C4-2B (cell line): ENCODE measurements at regions not wholly inside any gene's neighbourhood (a gene's known extent, or its start where the extent isn't known, plus 50 kb on each side); places are given as distances from the start of the nearest gene placed in this dataset.

ENCODE experiments used
- H3K27ac ChIP-seq: fragments of 450-650 bp; 2 replicates; pipeline ENCODE4 v1.5.1; 2017
- ZFX ChIP-seq: fragments of 450-650 bp; IDR thresholded peaks from 2 replicates; pipeline ENCODE4 v1.6.1; 2017
- TF ChIP-seq, protein P1 (sequence below): fragments of 450-650 bp; conservative IDR thresholded peaks from 2 replicates; pipeline ENCODE4 v1.5.1; 2017; ENCODE audit warnings: mild to moderate bottlenecking

DNA sequence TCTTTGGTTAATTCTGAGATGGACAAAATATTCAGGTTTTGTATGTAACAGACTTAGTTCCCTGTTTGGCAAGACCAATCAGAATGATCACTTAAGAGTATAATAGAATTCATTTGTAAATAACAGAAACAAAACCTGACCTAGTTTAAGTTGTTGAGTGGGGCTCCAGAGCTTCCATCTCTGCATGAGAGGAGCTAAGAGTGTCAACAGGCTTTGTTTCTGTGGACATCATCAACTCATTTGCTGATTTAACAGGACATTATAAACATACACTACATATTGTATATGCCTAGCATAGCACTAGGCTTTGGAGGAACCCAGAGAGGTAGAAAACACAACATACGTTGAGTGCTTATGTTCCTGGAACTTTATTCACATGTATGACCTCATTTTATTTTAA lies 75.3 kb upstream of the TRIB2 start:
- H3K27ac ChIP-seq: no peak overlapping the region
- TF ChIP-seq, protein P1, sequence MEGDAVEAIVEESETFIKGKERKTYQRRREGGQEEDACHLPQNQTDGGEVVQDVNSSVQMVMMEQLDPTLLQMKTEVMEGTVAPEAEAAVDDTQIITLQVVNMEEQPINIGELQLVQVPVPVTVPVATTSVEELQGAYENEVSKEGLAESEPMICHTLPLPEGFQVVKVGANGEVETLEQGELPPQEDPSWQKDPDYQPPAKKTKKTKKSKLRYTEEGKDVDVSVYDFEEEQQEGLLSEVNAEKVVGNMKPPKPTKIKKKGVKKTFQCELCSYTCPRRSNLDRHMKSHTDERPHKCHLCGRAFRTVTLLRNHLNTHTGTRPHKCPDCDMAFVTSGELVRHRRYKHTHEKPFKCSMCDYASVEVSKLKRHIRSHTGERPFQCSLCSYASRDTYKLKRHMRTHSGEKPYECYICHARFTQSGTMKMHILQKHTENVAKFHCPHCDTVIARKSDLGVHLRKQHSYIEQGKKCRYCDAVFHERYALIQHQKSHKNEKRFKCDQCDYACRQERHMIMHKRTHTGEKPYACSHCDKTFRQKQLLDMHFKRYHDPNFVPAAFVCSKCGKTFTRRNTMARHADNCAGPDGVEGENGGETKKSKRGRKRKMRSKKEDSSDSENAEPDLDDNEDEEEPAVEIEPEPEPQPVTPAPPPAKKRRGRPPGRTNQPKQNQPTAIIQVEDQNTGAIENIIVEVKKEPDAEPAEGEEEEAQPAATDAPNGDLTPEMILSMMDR: no peak
- no peak for TF ChIP-seq ZFX

DNA sequence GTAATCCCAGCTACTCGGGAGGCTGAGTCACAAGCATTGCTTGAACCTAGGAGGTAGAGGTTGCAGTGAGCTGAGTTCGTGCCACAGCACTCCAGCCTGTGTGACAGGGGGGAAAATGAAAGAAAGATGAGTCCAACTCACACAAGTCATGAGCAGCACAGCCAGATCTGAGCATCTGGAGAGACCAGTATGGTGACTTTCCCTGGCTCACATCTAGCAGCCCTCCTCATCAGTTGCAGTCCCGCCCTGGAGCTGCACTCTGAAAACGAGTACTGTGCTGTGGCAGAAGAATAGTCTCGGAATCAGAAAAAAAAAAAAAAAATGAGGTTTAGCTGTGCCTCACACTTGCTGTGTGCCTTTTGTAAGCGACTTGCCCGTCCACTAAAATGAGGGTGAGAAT lies 74.4 kb upstream of the TRIB2 start:
- TF ChIP-seq ZFX: no peak
- TF ChIP-seq, protein P1: no peak
- H3K27ac ChIP-seq: no peak overlapping the region

DNA sequence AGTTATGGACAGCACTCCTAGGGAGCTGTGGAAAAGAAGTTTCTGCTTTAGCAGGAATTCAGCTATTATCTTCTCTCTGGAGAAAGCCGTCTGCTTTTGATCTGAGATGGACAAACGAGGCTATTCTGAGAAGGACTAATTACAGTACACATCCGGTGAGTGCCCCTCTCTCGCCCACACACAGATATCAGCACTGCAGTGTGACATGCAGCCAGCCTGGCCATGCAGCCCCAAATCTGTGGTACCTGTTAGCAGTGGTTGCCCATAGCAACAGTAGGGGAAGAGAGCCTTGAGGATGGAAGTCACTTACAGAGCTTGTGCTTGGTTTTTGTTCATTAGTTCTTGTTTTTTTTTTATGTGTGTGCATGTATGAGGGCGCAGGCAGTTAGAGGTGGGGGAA lies 73.9 kb upstream of the TRIB2 start:
- no peak for TF ChIP-seq ZFX
- TF ChIP-seq, protein P1: no peak
- no peak overlapping the region for H3K27ac ChIP-seq

DNA sequence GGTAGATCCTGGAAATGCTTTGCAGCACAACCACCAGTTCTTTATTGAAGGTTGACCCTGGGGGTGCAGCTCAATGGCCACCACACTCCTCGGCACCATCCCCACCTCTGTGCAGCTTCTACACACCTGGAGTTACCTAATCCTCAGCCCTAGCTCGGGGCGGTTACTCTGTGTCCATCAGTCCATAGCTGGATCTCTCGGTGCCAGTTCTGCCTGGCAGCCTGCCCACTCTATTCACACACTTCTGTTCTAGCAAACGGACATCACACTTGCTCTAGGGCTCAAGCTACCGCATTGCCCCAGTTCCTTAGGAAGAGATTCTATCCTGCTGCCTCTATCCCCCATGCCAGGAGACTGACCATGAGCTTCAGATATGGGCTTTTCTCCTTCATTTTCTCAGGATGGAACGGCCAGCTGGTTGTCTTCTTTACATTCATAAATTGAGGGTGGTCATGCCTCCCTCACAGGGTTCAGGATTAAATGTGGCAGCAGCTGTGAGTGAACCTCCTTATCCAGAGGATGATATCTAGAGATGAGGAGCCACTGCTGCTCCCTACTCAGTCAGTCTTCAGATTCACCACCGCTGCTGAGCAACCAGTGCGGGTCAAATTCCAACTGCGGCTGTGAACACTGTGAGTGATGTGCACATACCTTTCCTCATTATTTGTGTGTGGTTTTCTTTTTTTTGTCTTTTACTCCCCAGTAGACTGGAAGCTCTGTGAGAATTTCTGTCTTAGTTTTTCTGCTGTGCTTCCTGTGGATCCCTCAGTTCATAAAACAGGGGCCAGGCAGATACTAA lies 66.9 kb upstream of the TRIB2 start:
- no peak overlapping the region for H3K27ac ChIP-seq
- TF ChIP-seq, protein P1: no peak
- no peak for TF ChIP-seq ZFX

DNA sequence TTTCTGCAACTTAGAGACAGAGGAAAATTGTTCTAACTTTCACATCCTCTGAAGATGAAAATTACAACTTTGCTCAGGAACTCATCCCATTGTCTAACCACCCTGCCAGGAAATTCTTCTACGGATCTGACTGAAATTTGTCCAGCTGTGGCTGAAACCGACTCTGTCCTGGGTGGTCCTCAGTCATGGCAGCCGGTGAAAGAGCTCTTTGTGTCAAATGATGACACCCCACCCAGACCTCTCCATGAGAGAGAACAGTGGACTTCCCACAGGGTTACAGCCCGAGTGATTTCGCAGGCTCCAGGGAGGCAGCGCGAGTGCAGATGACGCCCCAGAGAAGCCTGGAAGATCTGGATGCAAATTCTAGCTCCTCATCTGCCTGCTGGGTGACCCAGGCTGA lies 65.1 kb upstream of the TRIB2 start:
- no peak overlapping the region for H3K27ac ChIP-seq
- no peak for TF ChIP-seq ZFX
- TF ChIP-seq, protein P1: no peak

DNA sequence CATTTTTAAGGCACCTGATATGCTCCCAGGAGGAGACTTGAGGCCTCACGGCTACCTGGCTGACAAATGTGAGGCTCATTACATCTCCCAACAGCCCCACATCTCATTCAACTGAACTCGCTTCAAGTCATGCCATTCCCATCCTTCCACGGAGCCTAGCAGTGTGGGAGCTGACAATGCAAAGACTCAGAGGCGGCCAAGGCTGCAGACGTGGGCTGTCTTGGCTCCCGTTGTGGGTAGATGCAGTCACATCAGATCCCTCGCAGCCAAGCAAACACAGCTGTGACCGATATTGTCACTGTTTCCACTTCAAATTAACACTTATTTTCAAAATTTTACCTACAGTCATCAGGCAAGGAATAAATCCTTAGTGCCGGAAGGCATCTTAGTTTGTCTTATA lies 64.0 kb upstream of the TRIB2 start:
- no peak overlapping the region for H3K27ac ChIP-seq
- TF ChIP-seq, protein P1: no peak
- TF ChIP-seq ZFX: no peak

DNA sequence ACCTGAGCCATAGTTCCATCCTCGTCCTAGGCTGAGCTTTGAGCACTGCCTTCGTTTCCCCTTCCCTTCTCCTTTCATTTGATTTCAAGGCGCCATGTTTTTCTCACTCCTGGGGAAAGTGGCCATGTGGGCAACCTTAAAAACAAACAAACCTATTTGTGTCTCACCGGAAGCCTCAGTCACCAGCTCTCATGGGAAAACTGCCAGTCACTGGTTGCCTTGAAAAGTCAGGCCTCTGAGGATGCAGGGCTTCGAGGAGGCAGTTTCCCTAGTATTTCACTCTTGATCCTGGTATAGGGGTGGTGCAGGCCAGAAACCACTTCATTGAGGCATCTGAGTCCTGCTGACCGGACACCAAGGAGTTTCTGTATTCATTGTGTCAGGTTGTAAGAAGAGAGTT lies 59.2 kb upstream of the TRIB2 start:
- no peak overlapping the region for H3K27ac ChIP-seq
- no peak for TF ChIP-seq ZFX
- TF ChIP-seq, protein P1: no peak
